GM12864 (cell line): ENCODE measurements at regions not wholly inside any gene's neighbourhood (a gene's known extent, or its start where the extent isn't known, plus 50 kb on each side); places are given as distances from the start of the nearest gene placed in this dataset.

Experiments
- DNase-seq: peaks from one replicate; pipeline ENCODE4 v3.0.0-alpha.2; 2011; ENCODE audit warnings: low read depth
- H3K4me3 ChIP-seq: 2 replicates; pipeline ENCODE4 v1.5.1; 2011; ENCODE audit warnings: mild to moderate bottlenecking, low read depth, low read length, control low read depth
- CTCF ChIP-seq: IDR thresholded peaks from 2 replicates; pipeline ENCODE4 v1.5.1; 2011; ENCODE audit warnings: low read depth, mild to moderate bottlenecking, moderate library complexity, low read length, control low read depth, inconsistent platforms; ENCODE audit errors: missing control alignments

GRCh38 chr20:19858466-19859371 lies 100.7 kb downstream of the RIN2 start:
- TF ChIP-seq CTCF, result no peak
- no peak for DNase-seq
- H3K4me3 ChIP-seq, result no peak overlapping the region

GRCh38 chr20:19859444-19859843 lies 101.4 kb downstream of the RIN2 start:
- no peak overlapping the region for H3K4me3 ChIP-seq
- no peak for DNase-seq
- TF ChIP-seq CTCF, result no peak

- TF ChIP-seq CTCF, result no peak
- H3K4me3 ChIP-seq, result no peak overlapping the region
- no peak for DNase-seq
Observed at GRCh38 chr20:19860737-19861136, 102.7 kb downstream of the RIN2 start.

GRCh38 chr20:19861147-19861759 lies 103.2 kb downstream of the RIN2 start:
- TF ChIP-seq CTCF, result no peak
- no peak overlapping the region for H3K4me3 ChIP-seq
- no peak for DNase-seq

- no peak for TF ChIP-seq CTCF
- H3K4me3 ChIP-seq, result no peak overlapping the region
- no peak for DNase-seq
Observed at GRCh38 chr20:19864130-19864529, 106.1 kb downstream of the RIN2 start.

- H3K4me3 ChIP-seq, result no peak overlapping the region
- no peak for DNase-seq
- TF ChIP-seq CTCF, result no peak
Observed at GRCh38 chr20:19866070-19866469, 108.0 kb downstream of the RIN2 start.

- no peak overlapping the region for H3K4me3 ChIP-seq
- no peak for DNase-seq
- no peak for TF ChIP-seq CTCF
Observed at GRCh38 chr20:19867074-19867473, 109.0 kb downstream of the RIN2 start.
